Spinal cord (tissue), 9 donors: ENCODE measurements at regions not wholly inside any gene's neighbourhood (a gene's known extent, or its start where the extent isn't known, plus 50 kb on each side); places are given as distances from the start of the nearest gene placed in this dataset.
"Not testable (repeated sequence)": the region's sequence is repeated elsewhere in the genome, so short reads cannot be mapped to it uniquely, and the experiment has no call there.

Source experiments
- DNase-seq, 6 donors: peaks; one replicate each; pipeline versions ENCODE4 v3.0.0 to v3.0.0-alpha.2; 2013 to 2015; ENCODE audit warnings: low spot score in 6 of 6, low read depth in 4 of 6
- H3K27ac ChIP-seq: one replicate; pipeline ENCODE4 v1.5.1; 2013; ENCODE audit warnings: low read depth, low read length, control low read depth
- H3K27me3 ChIP-seq: one replicate; pipeline ENCODE4 v1.6.1; 2013; ENCODE audit warnings: low read length; ENCODE audit not compliant: control insufficient read depth, insufficient read depth
- H3K36me3 ChIP-seq: one replicate; pipeline ENCODE4 v1.6.1; 2013; ENCODE audit warnings: low read length; ENCODE audit not compliant: control insufficient read depth, insufficient read depth
- H3K4me1 ChIP-seq: one replicate; pipeline ENCODE4 v1.6.1; 2013; ENCODE audit warnings: low read length; ENCODE audit not compliant: control insufficient read depth, insufficient read depth
- H3K4me3 ChIP-seq: one replicate; pipeline ENCODE4 v1.5.1; 2013; ENCODE audit warnings: low read depth, low read length, control low read depth
- H3K9me3 ChIP-seq: one replicate; pipeline ENCODE4 v1.6.1; 2013; ENCODE audit warnings: low read length; ENCODE audit not compliant: control insufficient read depth, insufficient read depth
- whole genome bisulfite sequencing: methylation state at CpG from one replicate; pipeline ENCODE4 v1.1.5; 2013; ENCODE audit warnings: missing lambda C conversion rate; ENCODE audit not compliant: insufficient coverage; 5-methylcytosine and 5-hydroxymethylcytosine counted together
- donor health status: healthy.

DNA sequence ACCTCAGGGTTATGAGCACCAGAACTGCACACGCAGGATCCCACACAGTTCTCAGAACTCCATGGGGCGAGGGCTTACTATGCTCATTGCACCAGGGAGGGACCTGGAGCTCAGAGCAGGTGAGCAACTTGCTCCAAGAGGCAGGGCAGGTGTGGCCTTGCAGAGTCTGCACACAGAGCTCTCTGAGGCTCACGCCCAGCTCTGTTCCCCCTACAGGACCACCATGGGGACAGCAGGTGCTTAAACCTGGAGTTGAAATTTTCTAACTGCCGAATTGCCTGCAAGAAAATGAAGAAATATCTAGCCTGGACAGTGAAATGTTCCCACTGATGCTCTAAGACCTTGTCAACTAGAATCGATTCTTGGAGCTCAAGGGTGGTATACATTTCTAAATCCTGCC lies 49.9 kb upstream of the MSMB start:
- not testable (repeated sequence) for H3K4me1 ChIP-seq, H3K4me3 ChIP-seq, H3K9me3 ChIP-seq, DNase-seq, H3K27me3 ChIP-seq, H3K36me3 ChIP-seq, H3K27ac ChIP-seq
- 91% methylated on average over 4 of the region's 5 CpGs for WGBS

DNA sequence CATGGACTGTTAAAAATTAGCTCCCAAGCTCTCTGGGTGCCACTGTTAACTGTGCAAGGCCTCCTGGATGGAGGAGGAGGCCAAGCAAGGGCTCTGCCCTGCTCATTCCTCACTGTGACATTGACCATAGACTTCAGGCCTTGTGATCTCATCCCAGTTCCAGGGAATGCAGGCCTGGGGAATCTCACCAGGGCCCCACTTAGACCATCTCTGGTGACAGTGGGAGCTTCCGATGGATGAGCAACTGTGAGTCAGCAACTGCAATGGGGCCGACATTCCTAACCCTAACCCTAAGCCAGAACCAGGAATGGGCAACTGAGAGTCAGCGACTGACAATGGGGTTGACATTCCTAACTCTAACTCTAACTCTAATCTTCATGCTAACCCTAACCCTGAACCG lies 50.4 kb upstream of the MSMB start:
- H3K4me1 ChIP-seq, result no peaks in the 10 kb centered on the region
- no peak overlapping the region for H3K4me3 ChIP-seq
- H3K27ac ChIP-seq, result no peak overlapping the region
- H3K9me3 ChIP-seq, result no peaks in the 10 kb centered on the region
- WGBS, result 91% methylated on average over 4 of the region's 4 CpGs
- DNase-seq, result no peak
- H3K27me3 ChIP-seq, result no peaks in the 10 kb centered on the region
- no peaks in the 10 kb centered on the region for H3K36me3 ChIP-seq

DNA sequence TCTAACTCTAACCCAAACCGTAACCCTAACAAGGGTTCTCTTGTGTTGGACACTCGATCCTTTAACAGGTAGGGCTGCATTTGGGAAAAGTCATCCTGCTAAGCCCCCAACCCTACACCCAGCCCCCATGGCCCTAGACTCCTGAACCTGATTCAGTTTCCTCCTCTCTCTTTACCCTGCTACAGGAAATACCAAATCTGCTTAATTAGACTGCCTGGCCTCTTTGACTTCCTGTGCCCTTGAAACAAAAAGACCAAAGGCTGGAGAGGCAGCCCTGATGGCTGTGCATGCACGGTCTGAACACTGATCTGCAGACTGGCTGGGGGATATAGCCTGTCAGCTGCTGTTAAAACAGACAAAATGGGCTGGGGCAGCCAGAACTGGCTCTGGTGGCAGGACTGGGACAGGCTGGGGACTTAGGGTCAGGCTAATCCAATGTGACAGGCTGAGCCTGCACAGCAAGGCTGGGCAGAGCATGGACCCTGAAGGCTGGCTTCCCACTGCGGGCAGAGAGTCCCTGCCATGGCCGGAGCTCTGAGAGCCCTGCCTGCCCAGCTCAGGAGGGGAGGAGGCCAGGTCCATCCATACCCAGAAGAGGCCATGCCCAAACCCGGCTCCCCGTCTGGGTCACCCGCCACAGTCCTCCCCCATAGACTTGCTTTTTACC lies 51.0 kb upstream of the MSMB start:
- Histone ChIP-seq H3K4me1 (no peaks in the 10 kb centered on the region), H3K27ac (no peak overlapping the region), H3K36me3 (no peaks in the 10 kb centered on the region), H3K27me3 (no peaks in the 10 kb centered on the region), H3K9me3 (no peaks in the 10 kb centered on the region), H3K4me3 (no peak overlapping the region)
- WGBS, result 80% methylated on average over 8 of the region's 8 CpGs
- no peak for DNase-seq

DNA sequence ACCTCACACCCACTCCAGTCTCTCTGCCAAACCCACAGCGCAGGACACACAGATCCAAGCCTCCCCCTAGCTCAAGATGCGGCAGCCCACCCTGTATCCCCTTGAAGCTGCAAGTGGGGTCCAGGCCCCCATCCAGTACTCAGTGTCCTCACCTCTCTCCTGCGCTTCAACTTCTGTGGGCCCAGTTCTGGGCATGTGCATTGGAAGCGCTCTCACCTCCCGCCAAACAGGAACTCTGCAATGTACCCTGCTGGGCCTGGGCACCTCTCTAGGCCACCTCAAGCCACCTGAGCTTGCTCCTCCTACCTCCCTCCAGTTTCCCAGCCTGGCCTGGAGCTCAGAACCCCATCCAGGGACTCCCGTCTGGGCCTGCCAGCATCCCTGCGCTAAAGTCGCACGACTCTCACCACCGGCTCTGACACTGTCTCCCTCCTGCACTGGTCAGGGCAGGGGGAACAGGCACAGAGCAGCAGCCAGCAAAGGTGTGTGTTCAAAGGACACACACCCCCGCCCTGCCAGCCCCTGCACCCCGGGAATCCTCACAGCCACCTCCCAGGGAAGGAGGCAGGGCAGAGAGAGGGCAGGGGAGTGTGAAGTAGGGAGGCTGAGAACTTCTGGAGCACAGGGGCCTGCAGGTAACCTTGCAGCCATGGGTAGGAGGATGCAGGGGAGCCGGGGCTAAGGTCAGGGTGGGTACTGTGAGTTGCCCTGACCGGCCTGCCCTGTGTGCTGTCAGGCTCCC lies 51.7 kb upstream of the MSMB start:
- H3K4me3 ChIP-seq, result no peak overlapping the region
- H3K27ac ChIP-seq, result no peak overlapping the region
- H3K9me3 ChIP-seq, result no peaks in the 10 kb centered on the region
- WGBS, result 82% methylated on average over 9 of the region's 14 CpGs
- H3K27me3 ChIP-seq, result no peaks in the 10 kb centered on the region
- DNase-seq, result no peak
- H3K36me3 ChIP-seq, result no peaks in the 10 kb centered on the region
- H3K4me1 ChIP-seq, result no peaks in the 10 kb centered on the region

DNA sequence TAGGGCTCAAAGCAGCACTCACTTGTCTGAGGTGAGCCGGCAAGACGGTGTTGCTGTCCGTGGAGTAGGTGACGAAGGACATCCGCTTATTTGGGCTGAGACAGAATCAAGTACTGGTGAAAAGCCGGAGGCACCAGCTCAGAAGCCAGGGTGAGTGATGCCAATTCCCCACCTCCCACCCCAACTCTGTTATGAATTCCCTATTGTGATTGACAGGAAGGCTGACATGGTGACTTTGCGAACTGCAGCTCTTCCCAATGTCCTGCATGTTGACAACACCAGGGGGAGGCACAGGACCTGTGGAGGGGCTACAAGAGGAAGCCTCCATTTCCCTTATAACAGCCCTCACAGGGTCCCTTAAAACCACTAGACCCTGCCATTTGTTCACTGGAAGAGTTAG lies 52.3 kb upstream of the MSMB start:
- H3K4me1 ChIP-seq, result no peaks in the 10 kb centered on the region
- H3K27me3 ChIP-seq, result no peaks in the 10 kb centered on the region
- H3K36me3 ChIP-seq, result no peaks in the 10 kb centered on the region
- H3K9me3 ChIP-seq, result no peaks in the 10 kb centered on the region
- WGBS, result 93% methylated on average over 6 of the region's 7 CpGs
- H3K4me3 ChIP-seq, result no peak overlapping the region
- DNase-seq, result no peak
- H3K27ac ChIP-seq, result no peak overlapping the region

DNA sequence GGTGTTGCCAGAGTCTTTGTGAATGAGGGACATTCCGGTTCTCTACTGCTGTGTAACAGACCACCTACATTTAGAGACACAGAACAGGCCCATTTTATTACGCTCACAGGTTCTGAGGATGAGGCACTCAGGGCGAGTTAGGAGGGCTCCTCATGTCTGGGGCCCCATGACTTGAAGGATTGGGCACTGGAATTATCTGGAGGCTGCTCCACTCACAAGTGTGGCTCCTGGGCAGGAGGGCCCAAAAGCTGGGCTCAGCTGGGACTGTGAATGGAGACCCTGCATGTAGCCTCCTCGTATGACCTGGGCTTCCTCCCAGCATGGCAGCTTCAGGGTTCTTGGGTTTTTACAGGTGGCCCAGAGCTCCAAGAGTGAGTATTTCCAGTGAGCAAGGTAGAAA lies 52.9 kb upstream of the MSMB start:
- H3K27me3 ChIP-seq, H3K9me3 ChIP-seq, H3K4me3 ChIP-seq, DNase-seq, H3K36me3 ChIP-seq, H3K4me1 ChIP-seq, H3K27ac ChIP-seq: not testable (repeated sequence)
- WGBS, result 86% methylated on average over 1 of the region's 4 CpGs

DNA sequence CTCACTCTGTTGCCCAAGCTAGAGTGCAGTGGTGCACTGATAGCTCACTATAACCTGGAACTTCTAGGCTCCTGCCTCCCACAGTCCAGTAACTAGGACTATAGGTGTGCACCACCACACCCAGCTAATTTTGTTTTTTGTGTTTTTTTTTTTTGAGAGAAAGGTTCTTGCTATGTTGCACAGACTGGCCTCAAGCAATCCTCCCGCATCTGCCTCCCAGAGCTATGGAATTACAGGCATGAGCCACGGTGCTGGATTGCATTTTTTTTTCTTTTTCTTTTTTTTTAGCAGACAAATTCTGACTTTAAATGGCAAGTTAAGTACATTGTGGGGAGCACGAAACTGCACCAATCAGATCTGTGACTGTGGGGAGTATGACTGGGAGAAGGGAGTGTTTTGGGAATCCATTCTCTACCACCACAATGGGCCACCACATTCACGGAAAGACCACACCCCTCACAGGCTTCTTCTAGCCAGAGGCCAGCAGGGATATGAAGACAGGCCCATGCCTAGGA lies 58.1 kb upstream of the MSMB start:
- peaks cover 7% of the 10 kb centered on the region for H3K27me3 ChIP-seq
- H3K9me3 ChIP-seq, result no peaks in the 10 kb centered on the region
- WGBS, result 33% methylated on average over 1 of the region's 4 CpGs

GRCh38 chr10:46105416-46105815 lies 59.3 kb upstream of the MSMB start:
- H3K4me1 ChIP-seq, H3K36me3 ChIP-seq, H3K27me3 ChIP-seq, DNase-seq, H3K27ac ChIP-seq, H3K9me3 ChIP-seq, H3K4me3 ChIP-seq: not testable (repeated sequence)
- no CpG with 5 or more reads among the region's 9 CpGs for WGBS

More for the DNA sequence above, 58.1 kb upstream of the MSMB start:
- Histone ChIP-seq H3K27ac (no peak overlapping the region), H3K36me3 (no peaks in the 10 kb centered on the region), H3K4me3 (no peak overlapping the region), H3K4me1 (peaks cover 5% of the 10 kb centered on the region)
- no peak for DNase-seq

DNA sequence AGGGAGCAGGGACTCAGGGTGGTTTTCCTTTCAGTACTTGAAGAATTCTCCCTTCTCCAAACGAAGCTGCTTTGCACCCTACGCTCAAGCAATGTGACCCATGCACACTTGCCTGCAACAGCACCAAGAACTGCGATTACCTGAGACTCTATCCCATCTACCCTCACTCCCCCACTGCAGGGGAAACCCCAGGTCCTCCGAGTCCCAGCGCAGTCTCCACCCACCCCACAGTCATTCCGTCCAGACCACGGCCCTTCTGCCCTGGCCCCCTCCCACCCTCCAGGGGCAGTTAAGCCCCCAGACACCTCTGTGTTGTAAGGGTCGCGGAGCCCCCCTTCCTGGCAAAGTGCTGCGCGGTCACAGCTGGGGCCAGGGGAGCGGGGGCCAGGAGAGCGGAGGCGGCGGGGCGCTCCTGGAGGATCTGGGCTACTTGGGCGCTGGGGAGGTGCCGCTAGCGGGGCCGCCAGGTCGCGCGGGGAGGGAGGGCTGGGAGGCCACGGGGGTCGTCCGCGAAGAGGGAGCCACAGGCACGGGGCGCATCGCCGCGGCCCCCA lies 59.9 kb upstream of the MSMB start:
- H3K9me3 ChIP-seq, DNase-seq, H3K27me3 ChIP-seq, H3K36me3 ChIP-seq, H3K4me1 ChIP-seq, H3K27ac ChIP-seq: not testable (repeated sequence)
- WGBS, result 4% methylated on average over 26 of the region's 32 CpGs
- peak overlapping the region; percentile 39 for H3K4me3 ChIP-seq
